NCI-H146 treated with DMSO at 0.1 percent for 48 hours (cell line): ENCODE measurements at regions not wholly inside any gene's neighbourhood (a gene's known extent, or its start where the extent isn't known, plus 50 kb on each side); places are given as distances from the start of the nearest gene placed in this dataset.
"Not testable (repeated sequence)": the region's sequence is repeated elsewhere in the genome, so short reads cannot be mapped to it uniquely, and the experiment has no call there.

Source experiments
- DNase-seq: peaks from one replicate; lab custom pipeline; 2025; ENCODE audit not compliant: unreplicated experiment; lab: John Stamatoyannopoulos, UW

DNA sequence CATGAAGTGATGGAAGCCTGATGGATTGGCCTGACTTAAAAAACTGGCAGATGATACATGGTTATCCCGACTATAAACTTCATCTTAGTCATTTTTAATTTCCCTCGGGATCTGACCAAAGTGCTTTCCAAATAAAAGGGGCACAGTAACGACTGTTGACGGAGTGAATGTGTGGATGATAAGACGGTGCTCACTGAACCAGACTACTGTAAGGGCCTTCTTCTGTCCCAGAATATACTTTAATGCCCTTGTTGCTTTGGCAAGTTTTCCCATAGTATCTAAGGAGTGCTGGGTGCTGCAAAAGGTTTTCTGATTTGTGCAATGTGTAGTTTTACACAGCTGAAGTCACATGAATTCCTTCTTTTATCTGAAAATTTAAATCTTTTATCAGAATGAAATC, 373.5 kb downstream of the DSEL start:
- DNase-seq, result no peak

DNA sequence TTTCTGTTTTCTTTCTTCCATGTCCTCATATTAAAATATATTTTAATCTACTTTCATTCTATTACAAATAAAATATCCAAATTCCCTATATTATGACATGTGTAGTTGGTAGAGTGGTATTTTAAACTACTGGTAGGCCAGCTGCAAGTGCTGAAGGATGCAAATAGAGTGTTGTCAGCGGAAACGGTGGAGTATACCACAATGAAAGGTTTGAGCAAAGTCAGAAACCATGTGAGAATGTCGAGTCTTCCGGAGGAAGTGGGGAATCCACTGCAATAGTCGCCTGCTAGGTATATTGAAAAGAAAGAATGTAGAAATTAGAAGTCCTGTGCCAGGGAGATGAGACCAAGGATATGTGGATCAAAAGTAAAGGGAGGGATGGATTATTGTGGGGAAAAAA, 373.9 kb downstream of the DSEL start:
- no peak for DNase-seq

DNA sequence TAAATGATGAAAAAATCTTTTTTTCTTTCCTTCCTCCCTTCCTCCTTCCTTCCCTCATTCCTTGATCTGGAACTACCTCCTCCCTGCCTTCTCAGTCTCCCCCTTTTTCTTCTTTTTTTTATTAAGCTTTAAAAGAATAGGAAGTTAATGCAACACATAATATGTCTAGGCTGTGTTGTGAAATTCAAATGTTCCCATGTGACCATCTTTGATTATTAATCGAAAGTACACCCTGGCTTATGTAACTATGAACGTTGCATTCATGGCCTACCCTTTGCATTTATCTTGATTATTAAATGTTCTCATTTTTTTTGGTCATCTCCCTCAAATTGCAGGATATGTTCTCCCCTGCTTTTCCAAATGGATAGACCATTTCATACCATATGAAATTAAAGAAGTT, 376.0 kb downstream of the DSEL start:
- no peak for DNase-seq

DNA sequence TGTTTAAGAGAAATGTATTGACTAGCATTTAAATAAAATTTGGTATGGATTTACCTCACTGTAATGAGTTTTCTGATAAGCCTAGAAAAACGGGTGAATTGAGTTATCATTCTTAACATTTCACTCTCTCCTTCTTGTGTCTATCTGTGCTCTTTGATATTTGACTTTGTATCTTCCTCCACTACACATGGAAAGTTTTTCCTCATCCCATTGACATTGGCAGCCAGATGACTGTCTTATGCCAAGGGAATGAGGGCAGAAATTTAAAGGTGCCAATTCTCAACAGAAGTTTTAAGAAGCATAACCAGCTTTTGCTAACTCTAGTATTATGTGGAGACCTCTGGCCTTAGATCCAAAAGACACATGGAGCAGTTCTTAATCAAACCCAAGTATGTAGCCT, 376.6 kb downstream of the DSEL start:
- DNase-seq, result no peak

DNA sequence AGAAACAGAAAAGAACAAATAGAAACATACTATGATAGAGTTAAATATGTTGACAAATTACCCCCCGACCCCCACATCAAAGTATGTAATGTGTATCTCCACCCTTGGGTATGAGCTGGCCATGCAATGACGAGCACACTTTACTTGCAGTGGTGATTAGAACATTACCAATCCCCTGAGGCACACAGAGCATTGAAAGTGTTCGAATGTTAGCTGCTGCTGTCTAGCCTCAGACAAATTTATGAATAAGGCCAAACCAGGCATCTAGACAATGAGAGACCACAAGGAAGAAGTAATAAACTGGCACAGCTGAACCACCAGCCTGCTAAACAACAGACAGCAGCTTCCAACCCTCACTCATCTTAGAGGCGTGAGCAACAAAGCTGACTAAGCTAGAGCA, 380.5 kb downstream of the DSEL start:
- peak; percentile 73 for DNase-seq

DNA sequence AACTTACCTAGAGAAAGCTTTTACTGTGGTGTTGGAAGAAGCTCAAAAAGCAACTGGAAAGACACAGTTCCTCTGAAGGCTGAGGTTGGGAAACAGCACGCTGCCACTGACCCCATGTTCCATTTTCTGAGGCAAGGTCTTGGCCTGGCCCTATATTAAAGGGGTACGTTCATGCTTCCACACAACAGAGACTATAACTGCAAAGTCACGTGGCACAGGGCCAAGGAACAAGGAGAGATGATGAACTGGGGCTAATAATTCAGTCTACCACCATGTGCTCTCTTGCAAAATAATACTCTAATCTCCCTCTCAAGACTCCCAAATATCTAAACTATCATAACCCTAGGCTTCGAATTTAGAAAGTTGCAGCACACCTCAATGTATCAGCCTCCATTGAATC, 381.6 kb downstream of the DSEL start:
- DNase-seq, result no peak

DNA sequence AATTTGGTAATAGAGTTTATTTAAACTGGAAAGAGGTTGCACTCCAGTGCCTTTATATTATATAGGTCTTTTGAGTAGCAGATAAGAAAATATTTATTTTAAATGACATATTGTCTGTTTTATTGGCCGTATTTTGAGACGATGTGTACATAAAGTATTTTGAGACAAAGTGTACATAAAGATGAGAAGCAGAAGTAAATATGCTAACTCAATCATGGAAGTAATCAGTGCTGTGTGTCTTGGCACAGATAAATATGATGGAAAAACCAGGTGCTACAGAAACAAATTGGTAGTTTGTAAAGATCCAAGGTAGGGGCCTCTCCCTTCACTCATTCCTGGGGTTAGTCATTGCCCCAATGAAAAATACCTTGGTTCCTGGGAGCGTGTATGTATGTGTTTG, 382.9 kb downstream of the DSEL start:
- peak; percentile 100 for DNase-seq

DNA sequence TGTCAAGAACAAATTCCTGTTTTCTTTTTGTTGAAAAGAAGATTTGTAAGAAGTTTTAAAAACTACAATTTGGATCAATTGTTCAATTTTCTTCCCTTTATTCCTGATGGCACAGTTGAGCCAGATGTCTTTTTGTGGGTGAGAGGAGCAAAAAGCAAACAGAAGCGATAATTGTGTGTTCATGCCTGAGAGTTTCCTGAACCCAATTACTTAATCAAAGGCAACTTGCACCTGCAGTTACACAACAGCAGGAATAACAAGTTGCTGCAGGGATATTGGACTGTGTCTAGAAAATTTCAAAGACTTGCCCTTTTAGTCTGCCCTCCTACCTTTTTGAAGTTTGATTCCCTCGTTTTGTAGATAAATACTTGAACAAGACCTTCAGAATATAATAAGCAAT, 383.6 kb downstream of the DSEL start:
- peak; percentile 100 for DNase-seq

DNA sequence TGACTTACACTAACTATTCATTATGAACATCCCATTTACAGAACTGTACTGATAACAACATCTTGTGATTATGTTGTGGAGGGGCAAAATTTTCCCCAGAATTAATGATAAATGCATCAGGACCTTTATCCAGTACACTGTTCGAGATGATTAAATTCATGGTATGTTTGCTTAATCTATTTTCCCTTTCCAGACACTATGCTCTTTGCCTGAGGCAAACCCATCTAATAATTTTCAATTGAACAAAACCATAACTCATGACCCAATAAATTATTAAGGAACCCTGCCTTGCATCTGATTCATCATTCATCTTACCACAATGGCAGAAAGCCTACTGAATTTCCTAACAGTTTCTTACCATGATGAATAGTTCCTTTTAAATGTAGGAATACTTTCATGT, 385.0 kb downstream of the DSEL start:
- DNase-seq, result peak; percentile 98

DNA sequence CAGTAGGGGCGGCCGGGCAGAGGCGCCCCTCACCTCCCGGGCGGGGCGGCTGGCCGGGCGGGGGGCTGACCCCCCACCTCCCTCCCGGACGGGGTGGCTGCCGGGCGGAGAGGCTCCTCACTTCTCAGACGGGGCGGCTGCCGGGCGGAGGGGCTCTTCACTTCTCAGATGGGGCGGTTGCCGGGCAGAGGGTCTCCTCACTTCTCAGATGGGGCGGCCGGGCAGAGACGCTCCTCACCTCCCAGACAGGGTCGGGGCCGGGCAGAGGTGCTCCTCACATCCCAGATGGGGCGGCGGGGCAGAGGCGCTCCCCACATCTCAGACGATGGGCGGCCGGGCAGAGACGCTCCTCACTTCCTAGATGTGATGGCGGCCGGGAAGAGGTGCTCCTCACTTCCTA, 389.8 kb downstream of the DSEL start:
- not testable (repeated sequence) for DNase-seq

DNA sequence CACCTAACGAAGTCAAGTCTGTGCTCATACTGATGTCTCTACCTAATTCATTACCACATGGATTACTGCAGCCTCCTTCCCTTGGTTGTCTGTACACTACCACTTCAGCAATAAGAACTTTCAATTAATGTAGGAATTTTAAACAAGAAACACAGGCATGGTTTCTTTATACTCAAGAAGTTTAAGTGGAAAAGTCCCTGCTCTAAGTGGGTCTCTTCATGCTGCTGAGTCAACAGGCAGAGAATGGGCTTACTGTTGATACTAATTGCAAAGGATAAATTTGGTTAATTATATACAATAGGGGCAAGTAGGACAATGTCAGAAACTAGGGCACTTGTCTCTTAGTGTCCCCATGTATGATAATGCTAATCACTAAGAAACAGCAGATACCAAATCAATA, 392.6 kb downstream of the DSEL start:
- no peak for DNase-seq

DNA sequence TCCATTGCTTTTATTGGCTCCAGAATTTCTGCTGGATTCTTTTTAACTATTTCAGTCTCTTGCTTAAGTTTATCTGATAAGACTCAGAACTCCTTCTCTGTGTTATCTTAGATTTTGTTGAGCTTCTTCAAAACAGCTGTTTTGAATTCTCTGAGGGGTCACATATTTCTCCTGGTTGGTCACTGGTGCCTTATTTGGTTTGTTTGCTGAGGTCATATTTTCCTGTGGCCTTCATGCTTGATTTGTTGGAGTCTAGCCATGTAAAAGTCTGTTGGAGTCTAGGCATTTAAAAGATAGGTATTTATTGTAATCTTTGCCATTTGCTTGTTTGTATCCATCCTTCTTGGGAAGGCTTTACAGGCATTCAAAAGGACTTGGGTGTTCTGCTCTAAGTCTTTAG, 398.7 kb downstream of the DSEL start:
- no peak for DNase-seq

DNA sequence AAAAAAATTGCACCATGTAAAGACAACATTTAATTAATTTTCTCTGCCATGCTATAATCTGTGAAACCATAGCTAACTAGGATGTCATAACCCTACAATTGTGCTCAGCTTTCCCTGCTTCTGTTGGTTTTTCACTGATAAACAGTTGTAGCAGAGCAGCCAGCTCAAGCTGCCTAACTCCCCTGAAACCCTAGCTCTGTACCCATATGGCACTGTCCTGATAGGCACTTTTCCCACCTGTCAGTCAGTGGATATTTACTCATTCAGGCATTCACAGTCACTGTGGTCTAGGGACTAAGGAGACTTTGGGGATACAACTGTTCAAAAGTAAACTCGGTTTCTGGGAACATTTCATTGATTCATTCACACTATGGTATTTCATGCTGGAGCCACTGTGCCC, 407.0 kb downstream of the DSEL start:
- peak; percentile 38 for DNase-seq

DNA sequence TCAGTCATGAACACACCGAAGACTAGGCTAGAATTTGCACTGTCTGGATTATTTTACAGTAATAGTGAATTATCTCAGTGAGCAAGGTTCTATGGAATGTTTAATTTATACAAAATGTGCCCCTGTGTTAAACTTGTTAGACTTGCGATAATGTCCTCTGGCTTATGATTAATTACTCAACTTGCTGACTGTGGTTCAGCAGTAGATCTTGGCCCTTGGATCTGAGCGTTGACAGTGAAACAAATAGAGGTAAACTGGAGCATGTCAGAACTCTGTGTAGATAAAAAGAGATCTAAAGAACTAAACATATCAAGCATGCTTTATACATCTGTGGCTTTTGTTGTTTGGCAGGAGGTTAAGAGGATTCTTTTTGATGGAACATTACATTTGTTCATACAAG, 407.6 kb downstream of the DSEL start:
- DNase-seq, result no peak

DNA sequence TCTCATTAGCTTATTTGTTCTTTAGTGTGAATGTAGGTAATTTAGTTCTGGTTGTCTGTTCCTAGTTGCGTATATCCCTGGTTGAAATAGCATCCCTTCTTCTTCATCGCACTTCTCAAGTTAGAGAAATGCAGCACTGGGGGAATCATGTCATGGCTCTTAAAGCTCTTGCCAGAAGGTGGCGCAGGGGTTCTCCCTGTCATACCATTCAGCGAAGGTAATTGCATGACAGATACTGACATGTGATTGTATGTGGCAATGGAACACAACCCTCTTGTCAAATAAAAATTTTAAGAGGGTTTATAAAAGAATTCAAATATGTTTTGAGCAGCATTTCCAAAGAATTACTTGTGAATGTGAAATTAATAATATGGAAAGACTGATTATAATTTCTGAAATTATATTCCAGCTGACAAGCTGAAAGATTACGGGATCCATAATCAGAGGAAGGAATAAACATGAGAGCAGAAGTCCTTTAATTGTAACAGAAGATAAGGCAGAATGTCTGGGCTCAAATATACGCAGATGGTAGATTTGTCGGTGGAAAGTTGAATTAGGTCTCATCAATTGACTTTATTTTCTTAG, 411.7 kb downstream of the DSEL start:
- peak; percentile 98 for DNase-seq

DNA sequence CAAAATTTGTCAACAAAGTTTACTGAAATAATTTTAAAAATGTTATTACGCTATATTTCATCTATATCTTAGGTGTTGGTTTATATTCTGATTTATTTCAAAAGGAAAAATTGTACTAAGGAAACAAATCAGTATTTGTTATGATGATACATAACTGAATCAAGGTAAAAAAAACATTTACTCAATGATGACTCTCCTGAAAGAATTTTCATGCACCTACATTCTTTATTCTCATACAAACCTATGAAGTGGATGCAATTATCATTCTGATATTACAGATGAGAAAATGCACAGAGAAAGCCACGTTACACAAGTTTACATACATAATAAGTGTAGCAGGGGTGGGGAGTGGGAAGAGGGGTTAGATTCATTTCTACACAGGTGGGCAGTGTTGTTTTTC, 422.4 kb downstream of the DSEL start:
- no peak for DNase-seq

DNA sequence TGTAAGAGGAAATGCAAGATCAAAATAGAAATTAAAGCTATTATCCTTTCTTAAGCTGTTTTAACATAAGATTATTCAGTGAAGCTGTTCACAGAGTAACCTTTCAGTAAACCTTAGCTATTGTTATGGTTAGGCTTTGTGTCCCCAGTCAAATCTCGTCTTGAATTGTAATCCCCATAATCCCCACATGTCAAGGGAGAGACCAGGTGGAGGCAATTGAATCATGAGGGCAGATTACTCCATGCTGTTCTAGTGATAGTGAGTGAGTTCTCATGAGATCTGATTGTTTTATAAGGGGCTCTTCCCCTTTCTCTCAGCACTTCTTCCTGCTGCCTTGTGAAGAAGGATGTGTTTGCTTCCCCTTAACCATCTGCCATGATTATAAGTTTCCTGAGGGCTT, 424.4 kb downstream of the DSEL start:
- no peak for DNase-seq

DNA sequence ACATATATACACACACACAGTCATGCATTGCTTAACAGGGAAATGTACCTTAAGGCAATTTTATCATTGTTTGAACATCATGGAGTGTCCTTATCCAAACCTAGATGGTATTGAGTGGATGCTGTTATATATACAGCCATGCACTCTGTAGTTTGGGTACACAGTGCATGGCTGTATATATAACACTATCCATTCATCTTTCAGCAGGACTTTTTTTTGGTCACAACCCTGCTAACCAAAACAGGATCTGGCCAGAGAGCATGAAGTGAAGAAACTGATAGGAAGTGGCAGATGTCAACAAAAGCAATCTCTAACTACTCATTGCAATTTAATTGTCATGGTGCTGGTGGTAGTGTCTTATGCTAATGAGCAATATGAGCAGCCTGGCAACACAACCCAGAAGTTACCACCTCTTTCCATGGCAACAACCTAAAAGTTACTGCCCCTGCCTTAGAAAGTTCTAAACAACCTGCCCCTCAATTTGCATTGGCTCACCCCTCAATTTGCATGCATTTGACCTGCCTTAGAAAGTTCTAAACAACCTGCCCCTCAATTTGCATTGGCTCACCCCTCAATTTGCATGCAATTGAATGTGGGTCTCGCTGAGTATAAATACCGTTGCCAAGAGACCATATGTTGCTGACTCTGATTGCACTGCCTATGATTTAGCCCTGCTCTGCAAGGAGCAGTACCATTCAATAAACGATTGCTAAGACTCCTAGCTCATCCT, 434.9 kb downstream of the DSEL start:
- no peak for DNase-seq

DNA sequence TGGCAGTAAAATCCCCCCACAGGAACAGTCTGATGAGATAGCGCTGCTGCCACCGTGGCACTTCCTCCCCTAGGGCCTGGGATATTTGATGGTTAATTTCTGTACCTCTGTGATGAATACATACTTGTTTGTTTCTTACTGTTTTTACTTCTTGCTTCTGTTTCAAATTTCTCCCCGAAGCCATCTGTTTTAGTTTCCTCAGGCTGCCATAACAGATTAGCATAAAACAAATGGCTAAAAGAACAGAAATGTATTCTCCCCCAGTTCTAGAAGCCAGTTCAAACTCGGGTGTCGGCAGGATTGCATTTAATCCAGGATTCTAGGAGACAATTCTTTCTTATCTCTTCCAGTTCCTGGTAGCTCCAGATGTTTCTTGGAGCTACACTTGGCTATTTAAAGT, 435.9 kb downstream of the DSEL start:
- no peak for DNase-seq

DNA sequence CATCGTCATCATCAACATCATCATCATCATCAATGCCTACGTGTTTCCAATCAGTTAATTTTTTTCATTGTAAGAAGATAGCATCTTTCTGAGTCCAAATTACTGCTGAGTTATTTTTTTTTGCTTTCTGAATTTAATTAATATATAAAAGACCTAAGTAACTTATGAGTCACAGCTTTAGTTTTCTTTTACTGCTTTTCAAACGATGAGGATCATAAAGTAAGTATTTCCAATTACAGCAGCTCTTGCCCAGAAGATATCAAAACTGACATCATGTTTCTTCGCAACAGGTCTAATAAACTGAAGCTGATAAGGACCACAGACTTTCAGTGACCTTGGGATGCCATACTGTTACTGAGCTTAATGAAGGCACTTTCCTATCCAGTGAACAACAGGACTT, 442.2 kb downstream of the DSEL start:
- peak; percentile 89 for DNase-seq

DNA sequence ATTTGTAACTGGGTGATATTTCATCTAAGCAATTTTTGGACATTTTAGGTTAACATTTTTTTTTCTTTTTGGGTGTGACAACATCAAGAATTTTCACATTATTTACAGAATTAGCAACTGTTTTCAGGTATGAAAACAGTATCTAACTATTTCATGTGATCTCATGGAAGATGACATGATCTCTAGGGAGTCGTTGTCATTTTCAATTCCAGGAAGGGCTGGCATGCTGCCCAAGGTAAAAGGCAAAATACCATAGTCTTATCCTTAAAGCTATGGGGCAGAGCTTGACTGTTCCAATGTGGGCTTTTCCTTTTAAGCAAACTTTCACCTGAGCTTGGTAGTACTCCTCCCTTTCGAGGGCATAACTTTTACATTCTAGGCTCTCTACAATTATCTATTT, 443.7 kb downstream of the DSEL start:
- no peak for DNase-seq

DNA sequence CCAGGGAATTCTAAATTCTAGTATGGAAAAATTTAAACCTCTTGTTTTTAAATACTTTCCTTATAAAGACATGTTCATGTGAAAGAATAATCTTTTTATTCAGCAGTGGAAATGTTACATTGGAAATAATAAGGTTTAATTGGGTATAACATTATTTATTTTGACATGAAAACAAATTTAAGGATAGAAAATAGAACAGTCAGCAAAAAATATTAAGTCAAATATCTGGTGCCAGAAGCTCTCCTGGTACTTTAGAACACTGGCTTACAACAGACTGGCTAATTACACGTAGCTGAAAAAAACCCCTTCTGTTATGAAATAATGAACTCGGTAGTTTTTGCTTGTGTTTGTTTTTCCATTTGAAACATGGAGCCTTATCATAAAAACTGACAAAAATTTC, 447.9 kb downstream of the DSEL start:
- no peak for DNase-seq

DNA sequence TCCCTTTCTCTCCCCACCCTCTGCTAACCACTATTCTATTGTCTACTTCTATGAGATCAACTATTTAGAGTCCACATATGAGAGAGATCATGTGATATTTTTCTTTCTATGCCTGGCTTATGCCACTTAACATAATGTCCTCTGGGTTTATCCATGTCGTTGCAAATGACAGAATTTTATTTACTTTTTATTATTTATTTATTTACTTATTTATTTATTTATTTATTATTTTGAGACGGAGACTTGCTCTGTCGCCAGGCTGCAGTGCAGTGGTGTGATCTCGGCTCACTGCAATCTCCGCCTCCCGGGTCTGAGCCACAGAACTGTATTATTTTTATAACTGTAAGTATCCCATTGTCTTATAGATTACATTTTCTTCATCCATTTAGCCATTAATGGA, 443.4 kb upstream of the CDH19 start:
- DNase-seq, result no peak
